NT2/D1 (cell line): ENCODE measurements at regions not wholly inside any gene's neighbourhood (a gene's known extent, or its start where the extent isn't known, plus 50 kb on each side); places are given as distances from the start of the nearest gene placed in this dataset.

Source experiments
- SUZ12 ChIP-seq: IDR thresholded peaks from 2 replicates; pipeline ENCODE4 v1.6.1; 2011; ENCODE audit not compliant: insufficient read length, insufficient read depth; ENCODE audit errors: extremely low read depth
- ZNF274 ChIP-seq: IDR thresholded peaks from 2 replicates; pipeline ENCODE4 v1.6.1; 2011; ENCODE audit warnings: mild to moderate bottlenecking, low read depth, low read length

GRCh38 chr11:64437426-64437825 is 78.5 kb downstream of the RPS6KA4 start:
- no peak for TF ChIP-seq SUZ12
- TF ChIP-seq ZNF274, result no peak
